Embryonic facial prominence (tissue), 1 donor: ENCODE measurements at regions not wholly inside any gene's neighbourhood (a gene's known extent, or its start where the extent isn't known, plus 50 kb on each side); places are given as distances from the start of the nearest gene placed in this dataset.
"Not testable (repeated sequence)": the region's sequence is repeated elsewhere in the genome, so short reads cannot be mapped to it uniquely, and the experiment has no call there.

Experiments used
- DNase-seq: peaks from one replicate; pipeline ENCODE4 v3.0.0-alpha.2; 2016; ENCODE audit errors: extremely low spot score

DNA sequence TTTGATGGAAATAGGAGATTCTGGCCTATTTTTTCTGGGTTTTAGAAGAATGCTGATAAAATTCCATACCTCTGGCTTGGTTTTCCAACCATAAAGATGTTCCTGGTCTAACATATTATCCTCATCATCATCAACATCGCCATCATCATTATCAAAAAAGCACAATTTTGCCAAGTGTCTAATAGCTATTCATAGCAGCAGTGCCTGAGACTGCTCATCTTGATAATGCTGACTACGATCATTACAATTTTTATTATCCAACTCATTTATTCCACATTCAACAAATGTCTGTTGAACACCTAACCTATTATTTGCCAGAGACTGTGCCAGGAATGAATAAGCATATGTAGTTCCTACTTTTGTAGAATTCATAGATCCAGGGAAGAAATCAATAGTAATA, 303.5 kb upstream of the GATB start:
- DNase-seq: no peak

DNA sequence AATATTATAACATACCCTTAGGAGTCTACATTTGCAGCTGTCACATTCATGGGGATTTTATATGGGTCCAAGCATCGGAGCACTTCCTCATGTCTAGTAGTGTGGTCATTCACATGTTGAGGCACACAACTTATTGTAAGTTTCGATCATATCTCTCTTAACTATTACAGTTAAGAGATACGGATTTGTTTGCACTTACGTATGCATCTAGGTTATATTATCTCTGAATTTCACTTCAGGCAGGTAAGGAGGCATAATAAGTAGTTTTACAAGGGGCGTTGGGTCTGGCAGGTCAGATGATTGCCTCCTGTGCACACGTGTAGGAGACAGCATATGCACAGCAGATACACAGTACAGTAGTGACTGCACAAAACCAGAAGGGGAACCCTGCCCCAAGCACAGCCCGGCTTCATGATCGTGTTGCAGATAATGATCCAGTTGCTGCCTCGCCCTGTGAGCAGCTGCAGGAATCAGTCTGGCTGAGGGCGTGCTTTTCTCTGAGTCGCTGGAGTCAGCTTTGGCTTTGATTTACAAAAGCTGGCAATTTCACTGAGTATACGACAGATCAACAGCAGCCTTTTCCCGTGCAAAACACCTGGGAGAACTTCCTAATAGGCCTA, 302.9 kb upstream of the GATB start:
- DNase-seq: peak; percentile 12

DNA sequence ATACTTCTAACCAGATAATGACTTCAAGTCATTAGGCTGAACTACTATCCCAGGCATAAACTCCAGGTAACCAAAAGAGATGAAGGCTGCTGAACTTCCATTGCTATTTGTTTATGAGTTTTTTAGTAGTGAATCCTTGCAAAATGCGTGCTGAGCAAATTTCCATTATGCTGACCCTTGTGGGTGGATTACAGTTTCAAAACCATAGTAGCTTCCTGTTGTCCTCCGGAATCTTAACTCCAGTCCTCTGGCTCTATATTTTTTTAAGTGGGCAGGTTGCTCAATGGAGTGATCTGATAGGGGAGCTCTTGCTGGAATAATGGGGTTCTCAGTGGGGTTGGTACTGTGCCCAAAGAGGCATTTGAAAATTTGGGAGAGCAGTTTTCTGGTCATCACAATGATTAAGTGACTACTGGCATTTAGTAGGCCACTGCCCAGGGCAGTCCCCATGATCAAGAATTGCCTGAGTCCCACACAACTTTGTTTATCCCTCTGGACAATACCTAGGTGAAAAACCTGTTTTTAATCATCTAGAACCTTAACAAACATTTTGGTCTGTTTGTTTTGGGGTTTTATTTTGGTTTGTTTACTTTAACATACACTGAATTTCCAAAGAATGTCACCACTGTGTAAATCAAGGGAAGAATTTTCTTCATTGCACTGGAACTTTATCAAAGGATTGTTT, 302.3 kb upstream of the GATB start:
- no peak for DNase-seq

DNA sequence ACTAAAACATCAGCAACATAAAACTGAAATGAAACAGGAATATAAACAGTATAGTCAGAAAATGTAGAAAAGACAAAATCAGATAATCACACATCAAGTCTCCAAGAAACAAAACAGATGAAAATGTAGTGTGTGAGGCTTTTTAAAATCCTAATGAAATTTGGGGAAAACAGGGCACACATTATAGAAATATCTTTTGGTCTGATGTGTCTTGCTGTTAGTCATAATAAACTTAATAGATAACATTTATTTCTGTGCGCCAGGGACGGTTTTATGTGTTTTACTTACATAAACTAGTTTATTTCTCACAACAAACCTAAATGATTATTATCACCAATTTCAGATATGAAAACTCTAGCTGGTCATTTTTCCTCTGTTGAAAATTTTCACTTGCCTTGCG, 293.9 kb upstream of the GATB start:
- DNase-seq: no peak

DNA sequence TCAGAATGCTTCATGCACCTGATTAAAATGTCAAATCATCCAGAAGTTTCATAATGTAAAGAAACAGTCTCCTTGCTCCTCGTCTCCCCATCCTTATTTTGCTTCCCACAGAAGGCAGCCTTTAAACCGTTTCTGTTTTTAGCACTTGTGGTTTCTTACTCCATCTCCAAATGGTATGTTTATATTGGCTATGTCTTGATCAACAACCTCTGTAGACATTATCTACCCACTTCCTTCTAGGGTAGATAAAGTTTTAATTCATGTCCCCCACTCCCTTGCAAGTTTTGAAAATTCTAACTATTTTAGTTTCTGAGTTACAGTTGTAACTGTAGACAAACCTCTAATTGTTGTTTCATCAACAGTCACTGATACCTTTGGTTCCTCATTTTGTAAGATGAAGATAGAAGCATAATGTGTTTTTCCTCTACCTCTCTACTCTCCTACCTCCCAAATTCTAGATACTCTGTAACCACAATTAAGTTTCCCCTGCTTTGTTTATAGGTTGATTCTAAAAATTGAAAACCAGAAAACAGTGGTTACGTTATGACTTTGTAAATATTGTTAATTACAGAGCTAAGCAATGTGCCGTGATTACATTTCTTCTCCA, 291.7 kb upstream of the GATB start:
- DNase-seq: no peak

DNA sequence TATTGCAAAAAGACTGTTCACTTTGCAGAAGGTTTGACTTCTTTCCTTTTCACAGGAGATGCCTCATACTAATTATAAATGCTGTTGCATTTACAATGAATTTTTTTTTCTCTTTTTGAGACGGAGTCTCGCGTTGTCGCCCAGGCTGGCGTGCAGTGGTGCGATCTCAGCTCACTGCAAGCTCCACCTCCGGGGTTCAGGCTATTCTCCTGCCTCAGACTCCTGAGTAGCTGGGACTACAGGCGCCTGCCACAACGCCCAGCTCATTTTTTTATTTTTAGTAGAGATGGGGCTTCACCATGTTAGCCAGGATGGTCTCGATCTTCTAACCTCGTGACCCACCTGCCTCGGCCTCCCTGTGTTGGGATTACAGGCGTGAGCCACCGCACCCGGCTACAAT, 290.5 kb upstream of the GATB start:
- DNase-seq: not testable (repeated sequence)

DNA sequence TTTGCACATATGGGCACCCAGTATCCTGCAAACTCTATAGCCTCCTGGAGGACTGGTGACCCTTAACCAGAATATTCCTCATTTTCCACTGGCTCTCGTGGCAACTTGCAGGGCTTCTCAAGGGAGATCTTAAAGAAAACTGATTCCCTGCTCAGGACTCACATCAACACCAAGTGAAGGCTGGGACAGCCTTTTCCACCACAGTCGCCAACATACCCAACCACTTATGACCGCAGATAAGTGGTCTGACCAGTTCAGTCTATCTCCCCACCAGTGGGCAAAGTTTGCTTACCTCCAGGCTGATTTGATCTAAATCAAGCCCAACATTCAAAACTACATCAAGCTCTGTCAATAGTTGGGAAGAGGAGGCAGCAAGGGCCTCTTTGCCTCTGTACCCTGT, 289.3 kb upstream of the GATB start:
- no peak for DNase-seq

DNA sequence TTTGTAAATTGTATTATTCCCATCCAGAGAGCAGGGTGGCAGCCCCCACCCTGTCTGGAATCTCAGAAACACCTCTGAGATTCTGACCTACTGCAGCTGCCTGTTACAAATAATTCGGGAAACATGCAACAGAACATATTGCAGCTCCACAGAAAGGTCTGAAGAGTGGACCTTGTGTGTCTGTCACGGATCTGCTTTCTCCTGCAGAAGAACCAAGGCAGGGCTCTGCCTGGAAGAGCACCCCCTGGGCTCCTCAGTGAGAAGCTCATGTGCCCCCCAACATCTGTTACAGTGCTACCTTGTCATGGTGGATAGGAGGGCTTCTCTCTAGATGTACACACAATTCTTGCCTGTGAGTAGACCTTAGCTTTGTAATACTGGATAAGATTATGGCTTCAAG, 286.6 kb upstream of the GATB start:
- no peak for DNase-seq

DNA sequence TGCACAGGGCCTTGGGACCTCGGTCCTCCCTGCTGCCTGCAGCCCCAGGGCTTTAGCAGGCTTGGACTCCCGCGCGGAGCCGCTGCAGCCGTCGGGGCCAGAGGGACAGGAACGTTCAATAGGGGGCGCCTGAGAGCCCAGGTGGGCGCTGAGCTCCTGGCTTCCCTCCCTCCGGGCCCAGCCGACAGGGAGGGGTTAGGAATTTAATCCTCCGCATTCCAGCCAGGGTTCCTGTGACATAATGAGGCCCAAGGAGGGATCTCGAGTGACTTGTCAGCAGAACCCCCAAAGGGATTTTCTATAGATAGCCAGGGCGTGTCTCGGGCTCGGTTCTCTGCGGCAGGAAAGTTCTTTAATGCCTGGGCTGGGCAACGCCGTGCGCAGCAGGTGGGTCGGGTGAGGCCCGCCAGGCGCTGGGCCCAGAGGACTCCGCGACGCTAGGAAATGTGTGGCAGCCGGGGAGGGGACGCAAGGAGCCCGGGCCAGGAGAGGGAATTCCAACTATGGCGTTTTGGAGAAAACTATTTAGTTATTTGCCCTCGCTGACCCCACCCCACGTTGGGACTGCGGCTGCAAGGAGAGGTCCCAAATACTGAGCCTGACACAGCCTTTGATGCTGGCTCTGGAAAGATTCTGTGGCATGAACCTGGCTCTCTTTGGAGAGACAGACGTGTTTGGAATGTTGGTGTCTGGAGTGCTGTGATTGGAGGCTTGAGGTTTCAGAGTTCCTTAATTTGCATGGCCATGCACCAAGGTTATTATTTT, 285.2 kb upstream of the GATB start:
- DNase-seq: peak; percentile 36

DNA sequence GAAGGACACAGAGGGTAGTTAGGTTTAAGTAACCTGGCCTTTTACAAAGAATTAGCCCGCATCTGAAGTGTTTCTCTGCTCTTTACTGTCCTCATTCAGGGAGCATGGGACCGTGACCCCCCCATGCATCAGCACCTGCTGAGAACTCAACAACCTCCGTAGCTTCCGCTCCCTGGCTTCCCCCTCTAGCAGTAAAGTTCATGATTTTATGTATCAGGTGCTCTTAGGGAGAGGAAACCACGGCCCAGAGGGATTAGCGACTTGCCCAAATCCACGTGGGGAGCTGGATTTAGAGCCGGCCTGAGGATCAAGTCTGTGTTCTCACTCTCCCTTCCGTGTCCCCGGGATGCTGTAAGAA, 284.6 kb upstream of the GATB start:
- DNase-seq: no peak

DNA sequence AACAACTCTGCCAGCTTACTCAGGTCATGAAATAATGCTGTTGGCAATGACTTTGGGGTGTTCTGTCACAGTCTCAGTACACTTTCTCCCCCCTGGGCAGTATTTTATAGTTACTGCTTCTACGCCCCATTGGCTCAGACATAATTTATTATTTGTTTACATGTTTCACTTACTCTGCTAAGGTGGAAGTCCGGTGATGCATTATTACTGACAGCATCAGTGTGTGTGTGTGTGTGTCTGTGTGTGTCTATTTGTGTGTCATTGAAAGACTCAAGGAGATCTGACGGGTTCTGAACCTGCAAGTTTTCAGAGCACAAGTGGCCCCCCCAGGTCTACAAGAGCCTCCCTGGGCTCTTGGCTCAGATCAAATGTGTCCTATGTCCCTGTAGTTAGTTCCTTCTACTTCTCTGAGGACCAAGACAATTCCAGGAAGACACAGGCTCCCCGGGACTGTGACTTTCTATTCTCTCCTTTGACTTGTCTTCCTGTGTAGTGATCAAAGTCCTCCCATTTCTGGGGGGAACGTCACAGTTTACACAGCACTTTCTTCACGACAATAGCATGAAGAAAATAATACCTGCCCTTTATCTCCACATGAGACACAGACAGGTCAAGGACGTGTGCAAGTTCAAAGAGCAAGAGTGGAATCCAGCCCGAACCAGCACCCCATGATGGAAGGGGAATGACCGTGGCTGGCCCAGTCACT, 283.7 kb upstream of the GATB start:
- DNase-seq: no peak

DNA sequence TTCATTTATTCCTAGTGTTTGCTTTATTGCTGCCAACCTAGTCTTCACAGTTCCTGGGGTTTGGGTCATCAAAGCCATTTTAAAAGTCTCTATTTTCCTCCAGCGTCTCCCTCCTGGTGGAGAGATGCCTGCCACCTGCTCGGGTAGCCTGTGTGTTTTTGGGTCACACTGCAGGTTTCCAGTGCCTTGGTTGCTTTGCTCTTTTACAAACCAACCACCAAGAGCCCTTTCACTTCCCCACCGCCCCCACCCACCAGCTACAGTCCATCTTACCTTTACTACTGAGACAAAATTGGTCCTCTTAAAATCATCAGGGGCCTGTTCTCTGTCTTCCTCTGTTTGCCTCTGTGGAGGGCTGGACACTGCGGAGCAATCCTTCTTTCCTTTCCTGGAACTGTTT, 280.5 kb upstream of the GATB start:
- DNase-seq: no peak

DNA sequence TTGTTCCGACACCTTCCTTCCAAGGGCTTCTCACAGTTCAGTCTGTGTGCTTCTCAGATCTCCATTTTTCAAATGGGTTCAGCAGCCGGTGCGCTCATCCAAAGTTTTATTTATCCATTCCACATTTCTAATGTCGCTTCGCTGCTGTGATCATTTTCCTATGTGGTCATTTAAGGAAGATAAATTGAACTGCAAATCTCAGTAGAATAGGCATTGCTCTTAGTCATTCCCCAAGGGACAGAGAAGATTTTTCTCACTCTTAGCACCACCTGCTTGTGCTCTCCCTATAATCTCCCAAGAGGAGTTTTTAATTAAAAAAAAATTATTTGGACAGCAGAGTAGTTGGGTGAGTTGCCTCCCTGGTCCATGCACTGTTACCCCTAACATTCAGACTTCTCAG, 278.9 kb upstream of the GATB start:
- no peak for DNase-seq

DNA sequence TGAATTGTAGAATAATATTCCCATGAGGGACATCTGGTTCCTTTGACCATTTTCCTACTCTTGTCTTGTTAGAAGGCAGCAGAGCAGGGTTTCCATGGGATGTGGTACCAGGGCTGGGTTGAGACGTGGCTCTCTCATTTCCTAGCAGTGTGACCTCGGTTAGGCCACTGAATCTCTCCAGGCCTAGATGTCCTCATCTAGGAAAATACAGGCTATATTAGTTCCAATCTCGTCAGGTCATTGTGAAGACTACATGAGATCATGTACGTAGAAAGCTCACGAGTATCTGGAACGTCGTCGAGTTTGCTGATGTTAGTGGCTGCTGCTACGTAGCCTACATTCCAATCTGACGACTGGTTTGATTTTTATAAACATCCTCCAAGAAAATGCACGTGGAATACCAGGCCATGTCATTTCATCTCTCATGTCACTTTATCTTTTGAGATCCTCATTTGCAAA, 278.2 kb upstream of the GATB start:
- no peak for DNase-seq

DNA sequence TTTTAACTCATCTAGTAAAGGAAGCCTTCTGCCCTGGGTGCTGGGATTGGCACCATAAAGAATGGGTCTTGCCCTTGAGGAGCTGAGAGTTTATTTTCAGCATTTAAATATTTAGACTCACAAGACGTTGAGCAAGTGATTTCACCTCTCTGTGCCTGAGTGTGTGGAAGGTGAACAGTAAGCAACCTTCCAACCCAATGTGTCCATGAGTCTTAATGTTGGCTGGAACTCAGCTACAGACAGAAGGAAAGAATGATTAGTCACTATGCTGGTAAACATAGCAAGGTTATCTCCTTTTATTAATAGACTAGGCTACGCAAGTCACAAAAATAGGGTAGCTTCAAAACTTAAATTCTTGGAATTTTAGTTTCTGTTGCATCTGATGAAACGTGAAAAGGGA, 277.4 kb upstream of the GATB start:
- no peak for DNase-seq

DNA sequence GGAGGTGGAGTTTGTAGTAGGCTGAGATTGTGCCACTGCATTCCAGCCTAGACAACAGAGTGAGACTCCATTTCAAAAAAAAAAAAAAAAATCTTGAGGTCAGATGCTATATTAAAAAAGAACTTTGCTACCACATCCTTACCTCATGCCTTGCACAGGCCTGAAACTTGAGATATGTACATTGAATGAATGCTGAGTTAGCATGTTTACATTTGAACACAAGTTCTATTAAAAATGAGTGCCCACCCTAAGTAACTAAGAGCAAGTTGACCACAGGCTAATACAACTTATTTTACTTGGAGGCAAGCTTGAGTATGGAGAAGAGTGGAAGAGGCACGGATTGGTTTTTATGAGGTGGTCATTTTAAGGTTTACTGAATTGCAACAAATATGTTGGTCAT, 276.6 kb upstream of the GATB start:
- no peak for DNase-seq

DNA sequence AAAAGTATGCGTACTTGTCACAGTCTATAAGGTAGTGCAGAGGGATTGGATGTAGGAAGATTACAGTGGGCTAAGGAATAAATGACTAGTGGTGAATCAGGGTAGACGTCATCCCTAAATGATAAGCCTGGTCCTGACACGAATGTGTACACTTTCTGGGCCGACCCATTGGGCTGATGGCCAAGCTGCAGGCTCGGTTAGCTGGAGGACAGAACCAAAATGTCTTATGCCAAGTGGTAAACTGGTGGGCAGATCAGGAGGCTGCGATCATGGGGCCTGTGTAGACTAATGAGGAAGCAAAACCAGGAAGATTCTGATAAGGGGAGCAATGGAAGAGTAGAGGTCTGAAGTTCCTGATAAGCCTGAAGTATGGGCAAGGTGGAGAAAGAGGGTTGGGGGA, 272.8 kb upstream of the GATB start:
- DNase-seq: no peak

DNA sequence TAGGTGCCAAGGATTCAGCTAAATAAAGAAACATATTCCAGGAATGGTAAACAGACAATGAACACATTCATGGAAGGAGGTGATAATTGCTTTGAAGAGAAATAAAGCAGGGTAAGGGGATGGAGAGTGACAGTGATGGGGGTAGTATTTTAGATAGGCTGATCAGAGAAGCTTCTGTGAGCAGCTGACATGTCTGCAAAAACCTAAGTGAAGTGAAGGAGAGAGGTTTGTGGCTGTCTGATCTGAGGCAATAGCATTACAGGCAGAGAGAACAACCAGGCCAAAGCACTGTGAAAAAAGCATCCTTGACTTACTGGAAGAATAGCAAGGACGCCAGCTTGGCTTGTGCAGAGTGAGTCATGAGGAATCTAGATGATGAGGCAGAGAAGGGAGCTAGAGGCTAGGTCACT, 271.9 kb upstream of the GATB start:
- no peak for DNase-seq

DNA sequence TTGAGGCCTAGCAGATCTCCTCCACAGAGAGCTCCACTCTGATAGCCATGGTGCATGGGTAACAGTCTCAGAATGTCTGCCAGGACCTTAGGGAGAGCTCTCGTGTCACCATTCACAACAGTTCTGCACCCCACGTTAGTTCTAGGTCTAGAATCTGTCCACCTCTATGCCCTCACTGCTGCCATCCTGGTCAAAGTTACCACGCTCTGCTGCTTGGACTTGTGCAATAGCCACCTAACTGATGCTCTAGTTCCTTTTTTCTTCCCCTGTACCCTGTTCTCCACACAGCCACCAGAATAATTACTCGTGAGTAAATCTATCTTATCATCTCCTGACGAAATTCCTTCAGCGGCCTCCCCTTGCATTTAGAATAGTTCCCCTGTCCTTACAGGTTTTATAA, 268.8 kb upstream of the GATB start:
- no peak for DNase-seq

DNA sequence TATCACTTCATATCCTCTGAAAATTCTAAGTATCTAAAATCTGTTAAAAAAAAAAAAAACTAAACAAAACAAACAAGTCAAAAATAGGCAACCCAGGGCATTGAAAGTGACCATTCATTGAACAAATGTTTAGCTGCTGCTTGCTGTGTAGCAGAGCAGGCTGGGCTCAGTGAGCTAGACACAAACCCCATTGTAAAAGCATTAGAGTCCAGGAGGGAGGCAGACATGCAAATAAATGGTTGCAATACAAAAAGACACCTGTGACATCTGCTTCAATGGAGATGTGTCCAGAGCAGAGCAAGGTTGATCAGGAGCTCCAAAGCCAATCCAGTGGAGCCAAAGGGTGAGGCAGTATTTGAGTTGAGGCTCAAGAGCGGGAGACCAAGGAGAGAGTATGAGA, 267.3 kb upstream of the GATB start:
- DNase-seq: no peak

DNA sequence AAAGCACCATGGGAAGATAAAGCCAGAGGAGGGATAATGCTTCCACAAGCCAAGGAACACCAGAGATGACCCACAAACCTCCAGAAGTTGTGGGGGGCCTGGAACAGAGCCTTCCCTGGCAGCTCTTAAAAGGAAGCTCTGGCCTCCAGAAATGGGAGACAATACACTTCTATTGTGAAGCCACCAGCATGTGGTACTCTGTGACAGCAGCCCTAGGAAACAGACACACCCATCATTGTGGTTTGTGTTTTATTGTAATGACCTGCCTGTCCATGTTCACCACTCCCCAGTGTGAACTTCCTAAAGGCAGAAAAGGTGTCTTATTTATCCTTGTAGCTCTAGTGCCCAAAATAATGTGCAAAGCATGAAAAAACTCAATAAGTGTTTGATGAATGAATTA, 264.1 kb upstream of the GATB start:
- no peak for DNase-seq

DNA sequence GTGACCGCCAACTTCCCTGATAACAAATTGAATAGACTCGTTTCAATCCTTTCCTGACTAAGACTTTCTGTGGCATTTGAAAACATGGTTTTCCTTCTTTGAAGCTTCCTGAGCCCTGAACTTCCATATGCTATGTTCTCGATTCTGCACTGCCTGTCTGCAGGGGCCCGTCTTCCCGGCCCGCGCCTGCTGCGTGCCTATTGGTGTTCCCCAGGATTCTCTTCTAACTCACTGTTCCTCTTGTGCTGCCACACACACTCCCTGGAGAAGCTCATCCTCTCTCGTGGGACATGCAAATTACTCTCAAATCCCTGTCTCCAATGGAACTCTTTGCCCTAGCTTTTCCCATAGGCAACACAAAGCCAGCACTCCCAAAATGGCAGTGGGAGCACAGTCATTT, 262.9 kb upstream of the GATB start:
- DNase-seq: no peak
